ENCODE measurements at regions not wholly inside any gene's neighbourhood (a gene's known extent, or its start where the extent isn't known, plus 50 kb on each side); places are given as distances from the start of the nearest gene placed in this dataset.

DNA sequence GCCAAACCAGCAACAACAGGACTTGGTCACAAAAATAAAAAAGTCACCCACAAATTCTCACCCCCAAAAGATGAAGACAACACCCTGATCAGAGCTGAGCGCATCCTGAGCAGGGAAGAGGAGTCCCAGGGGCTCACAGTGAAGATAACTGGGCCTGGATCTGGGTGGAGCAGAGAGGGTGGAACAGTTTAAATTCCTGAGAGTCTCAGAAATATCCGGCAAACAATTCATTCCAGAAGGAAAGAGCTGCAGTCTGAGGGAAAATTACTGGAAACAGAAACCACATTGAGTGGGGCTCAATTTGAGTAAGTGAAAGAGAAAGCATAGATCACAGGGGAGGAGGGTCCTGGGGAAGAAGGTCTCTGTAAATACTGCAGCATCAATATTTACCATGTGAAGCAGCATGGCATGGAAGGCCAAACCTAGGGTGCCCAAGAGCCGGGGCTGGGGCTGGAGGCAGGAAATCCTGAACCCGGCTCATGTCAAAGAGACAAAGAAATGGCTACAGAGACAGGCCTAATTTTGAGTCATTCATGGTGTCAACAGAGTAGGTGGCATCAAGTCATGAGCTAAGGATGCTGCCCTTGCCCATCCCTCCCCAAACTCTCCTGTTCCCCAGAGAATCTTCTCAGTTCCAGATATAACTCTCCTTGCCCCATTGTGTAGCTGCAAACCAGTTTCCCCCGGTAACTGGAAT lies 61.4 kb upstream of the ZBTB7C start:
- H3K27me3 ChIP-seq, result peaks cover 3% of the 10 kb centered on the region
- H3K27ac ChIP-seq, result no peak overlapping the region
- H3K9me3 ChIP-seq, result no peaks in the 10 kb centered on the region
- no peak overlapping the region for H3K4me3 ChIP-seq (ENCODE audit: low read depth in 1 of 2, low read length in 1 of 2)
- H3K36me3 ChIP-seq, result no peaks in the 10 kb centered on the region
- TF ChIP-seq, protein P1, sequence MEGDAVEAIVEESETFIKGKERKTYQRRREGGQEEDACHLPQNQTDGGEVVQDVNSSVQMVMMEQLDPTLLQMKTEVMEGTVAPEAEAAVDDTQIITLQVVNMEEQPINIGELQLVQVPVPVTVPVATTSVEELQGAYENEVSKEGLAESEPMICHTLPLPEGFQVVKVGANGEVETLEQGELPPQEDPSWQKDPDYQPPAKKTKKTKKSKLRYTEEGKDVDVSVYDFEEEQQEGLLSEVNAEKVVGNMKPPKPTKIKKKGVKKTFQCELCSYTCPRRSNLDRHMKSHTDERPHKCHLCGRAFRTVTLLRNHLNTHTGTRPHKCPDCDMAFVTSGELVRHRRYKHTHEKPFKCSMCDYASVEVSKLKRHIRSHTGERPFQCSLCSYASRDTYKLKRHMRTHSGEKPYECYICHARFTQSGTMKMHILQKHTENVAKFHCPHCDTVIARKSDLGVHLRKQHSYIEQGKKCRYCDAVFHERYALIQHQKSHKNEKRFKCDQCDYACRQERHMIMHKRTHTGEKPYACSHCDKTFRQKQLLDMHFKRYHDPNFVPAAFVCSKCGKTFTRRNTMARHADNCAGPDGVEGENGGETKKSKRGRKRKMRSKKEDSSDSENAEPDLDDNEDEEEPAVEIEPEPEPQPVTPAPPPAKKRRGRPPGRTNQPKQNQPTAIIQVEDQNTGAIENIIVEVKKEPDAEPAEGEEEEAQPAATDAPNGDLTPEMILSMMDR (IDR thresholded peaks at IDR 0.05), result no peak
- H3K4me1 ChIP-seq (ENCODE audit: control insufficient read depth in 1 of 2, insufficient read depth in 1 of 2, low read depth in 1 of 2, low read length in 1 of 2), result no peaks in the 10 kb centered on the region

DNA sequence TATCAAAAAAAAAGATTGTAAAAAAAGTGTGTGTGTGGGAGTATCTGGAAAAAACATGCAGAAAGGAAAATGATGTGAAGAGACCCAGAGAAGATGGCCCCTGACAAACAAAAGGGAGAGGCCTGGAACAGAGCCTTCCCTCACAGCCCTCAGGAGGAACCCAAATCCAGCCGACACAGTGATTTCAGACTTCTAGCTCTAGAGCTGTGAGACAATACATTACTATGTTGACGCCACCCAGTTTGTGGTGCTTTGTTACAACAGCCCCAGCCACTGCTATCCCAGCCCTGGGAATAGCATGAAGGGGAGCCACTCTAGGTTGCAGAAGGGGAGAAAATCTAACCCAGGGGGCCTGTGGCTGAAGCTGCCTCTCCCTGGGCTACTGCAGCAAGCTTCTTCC lies 59.0 kb upstream of the ZBTB7C start:
- Histone ChIP-seq H3K4me1 (ENCODE audit: control insufficient read depth in 1 of 2, insufficient read depth in 1 of 2, low read depth in 1 of 2, low read length in 1 of 2) (no peaks in the 10 kb centered on the region), H3K27me3 (peaks cover 14% of the 10 kb centered on the region), H3K36me3 (no peaks in the 10 kb centered on the region), H3K4me3 (ENCODE audit: low read depth in 1 of 2, low read length in 1 of 2) (no peak overlapping the region), H3K27ac (no peak overlapping the region), H3K9me3 (no peaks in the 10 kb centered on the region)
- TF ChIP-seq, protein P1 (IDR thresholded peaks at IDR 0.05), result no peak

DNA sequence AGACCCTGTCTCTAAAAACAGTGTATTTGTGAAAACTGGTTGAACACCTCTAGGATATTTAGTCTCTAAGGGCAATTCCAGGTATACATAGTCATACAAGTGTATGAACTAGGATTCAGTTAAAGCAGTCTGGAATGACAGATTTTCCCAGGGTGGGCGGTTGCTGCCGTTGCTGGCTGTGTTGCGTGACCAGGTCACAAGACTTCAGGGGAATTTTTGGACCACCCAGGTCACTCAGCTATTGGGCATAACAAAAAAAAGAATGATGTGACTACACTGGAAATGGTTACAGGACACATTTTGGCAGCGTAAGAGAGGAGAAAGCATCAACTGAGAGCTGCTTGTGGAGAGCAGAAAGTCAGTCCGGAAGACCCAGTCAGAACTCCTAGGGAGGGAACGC lies 58.0 kb upstream of the ZBTB7C start:
- Histone ChIP-seq H3K36me3 (no peaks in the 10 kb centered on the region), H3K27me3 (peaks cover 14% of the 10 kb centered on the region), H3K9me3 (no peaks in the 10 kb centered on the region), H3K27ac (no peak overlapping the region), H3K4me1 (ENCODE audit: control insufficient read depth in 1 of 2, insufficient read depth in 1 of 2, low read depth in 1 of 2, low read length in 1 of 2) (no peaks in the 10 kb centered on the region), H3K4me3 (ENCODE audit: low read depth in 1 of 2, low read length in 1 of 2) (no peak overlapping the region)
- TF ChIP-seq, protein P1 (IDR thresholded peaks at IDR 0.05), result no peak

DNA sequence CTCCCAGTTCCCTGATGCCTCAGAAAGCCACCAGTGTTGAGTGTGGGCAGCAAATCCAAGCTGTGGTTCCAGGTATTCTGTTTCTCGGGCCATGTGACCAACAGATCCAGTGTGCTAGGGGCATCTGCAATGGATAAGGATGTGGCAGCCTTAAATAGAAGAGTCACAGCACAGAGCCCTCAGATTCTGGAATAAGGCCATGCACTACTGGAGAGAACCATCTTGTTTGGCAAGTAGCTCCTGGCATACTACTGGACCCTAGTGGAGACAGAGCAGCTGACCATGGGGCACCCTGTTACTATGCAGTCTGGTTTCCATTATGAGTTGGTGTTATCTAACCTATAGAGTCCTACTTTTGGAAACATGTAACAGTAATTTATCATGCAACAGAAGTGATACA lies 53.3 kb upstream of the ZBTB7C start:
- TF ChIP-seq, protein P1 (IDR thresholded peaks at IDR 0.05), result no peak
- peaks cover 29% of the 10 kb centered on the region for H3K27me3 ChIP-seq
- H3K27ac ChIP-seq, result no peak overlapping the region
- no peaks in the 10 kb centered on the region for H3K9me3 ChIP-seq
- no peak overlapping the region for H3K4me3 ChIP-seq (ENCODE audit: low read depth in 1 of 2, low read length in 1 of 2)
- no peaks in the 10 kb centered on the region for H3K4me1 ChIP-seq (ENCODE audit: control insufficient read depth in 1 of 2, insufficient read depth in 1 of 2, low read depth in 1 of 2, low read length in 1 of 2)
- H3K36me3 ChIP-seq, result no peaks in the 10 kb centered on the region

DNA sequence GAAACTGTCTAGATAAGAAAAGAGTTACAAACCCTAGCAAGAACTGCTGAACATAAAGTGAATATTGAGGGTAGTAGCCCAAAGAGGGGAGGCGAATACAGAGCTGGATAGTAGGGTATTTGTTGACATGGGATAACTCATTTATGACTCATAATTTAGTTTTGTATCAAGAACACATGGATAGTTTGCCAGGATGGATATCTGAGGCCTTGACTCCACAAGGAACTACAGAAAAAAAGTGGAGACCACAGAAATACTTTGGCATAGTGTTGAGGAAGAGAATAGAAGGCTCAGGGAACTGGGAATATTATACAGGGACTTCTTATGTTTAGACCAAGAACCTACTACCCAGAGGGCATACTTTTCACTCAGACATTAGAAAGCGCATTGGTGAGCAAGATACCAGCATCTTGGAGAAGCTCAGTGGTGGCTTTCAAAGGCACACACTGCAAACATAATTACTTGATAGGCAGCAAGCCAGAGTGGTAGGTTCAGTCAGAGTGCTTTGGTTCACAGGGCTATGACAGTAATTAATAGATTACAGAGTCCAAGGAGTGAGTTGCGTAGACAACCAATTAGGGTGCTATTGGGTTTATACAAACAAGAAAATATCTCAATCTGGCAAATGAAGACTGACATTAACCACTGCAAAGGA lies 51.9 kb upstream of the ZBTB7C start:
- Histone ChIP-seq H3K36me3 (no peaks in the 10 kb centered on the region), H3K4me3 (ENCODE audit: low read depth in 1 of 2, low read length in 1 of 2) (no peak overlapping the region), H3K4me1 (ENCODE audit: control insufficient read depth in 1 of 2, insufficient read depth in 1 of 2, low read depth in 1 of 2, low read length in 1 of 2) (no peaks in the 10 kb centered on the region), H3K27me3 (peaks cover 43% of the 10 kb centered on the region), H3K9me3 (no peaks in the 10 kb centered on the region), H3K27ac (no peak overlapping the region)
- TF ChIP-seq, protein P1 (IDR thresholded peaks at IDR 0.05), result no peak

All from neutrophil (primary cell).